IMR-90 (cell line): ENCODE measurements at regions not wholly inside any gene's neighbourhood (a gene's known extent, or its start where the extent isn't known, plus 50 kb on each side); places are given as distances from the start of the nearest gene placed in this dataset.
A peak's percentile ranks its signal among the peaks of the same experiment; 100 is the strongest.
"Not testable (repeated sequence)": the region's sequence is repeated elsewhere in the genome, so short reads cannot be mapped to it uniquely, and the experiment has no call there.

Source experiments
- ATAC-seq: fragments of 200-7000 bp; cut with Tn5 transposase; 2 replicates; pipeline ENCODE4 v1.9.1; 2020; ENCODE audit warnings: low read depth, mild to moderate bottlenecking, moderate library complexity
- BruUV-seq: library from RNA; stranded (reverse); fragments of 400-500 nt; replicated peaks from 2 replicates; lab custom pipeline; 2021; lab: Mats Ljungman, UMichigan
- CTCF ChIA-PET: fragments of 300-600 bp; formaldehyde crosslinking; extraction: SDS; loops from one replicate; lab custom pipeline; 2021; ENCODE audit warnings: antibody characterized with exemption; lab: Yijun Ruan, JAX
- POLR2A ChIA-PET: fragments of 300-600 bp; sonication (Branson Sonifier 250); formaldehyde crosslinking; loops from one replicate; lab custom pipeline; 2022; ENCODE audit warnings: antibody characterized with exemption; ENCODE audit not compliant: unreplicated experiment; lab: Charles Lee
- DNase-seq: peaks from one replicate; pipeline ENCODE4 v3.0.0; 2013
- H2AFZ ChIP-seq: replicated peaks from 2 replicates; pipeline ENCODE3; 2013; ENCODE audit warnings: low read length, mild to moderate bottlenecking; ENCODE audit not compliant: poor library complexity
- H2AK5ac ChIP-seq: 2 replicates; pipeline ENCODE4 v1.6.1; 2013; ENCODE audit warnings: low read depth, low read length, inconsistent platforms
- H2AK9ac ChIP-seq: replicated peaks from 2 replicates; pipeline ENCODE3; 2013; ENCODE audit warnings: mild to moderate bottlenecking, low read depth, low read length, moderate library complexity; ENCODE audit not compliant: poor library complexity
- H2BK120ac ChIP-seq: 2 replicates; pipeline ENCODE4 v1.6.1; 2013; ENCODE audit warnings: low read depth, low read length, inconsistent platforms
- H2BK15ac ChIP-seq: 3 replicates; pipeline ENCODE4 v1.6.1; 2013; ENCODE audit warnings: low read depth, low read length, inconsistent platforms
- H2BK20ac ChIP-seq: 2 replicates; pipeline ENCODE4 v1.6.1; 2013; ENCODE audit warnings: low read depth, mild to moderate bottlenecking, inconsistent platforms, low read length, moderate library complexity
- H2BK5ac ChIP-seq: 2 replicates; pipeline ENCODE4 v1.6.1; 2013; ENCODE audit warnings: mild to moderate bottlenecking, low read depth, low read length, inconsistent platforms; ENCODE audit not compliant: poor library complexity, severe bottlenecking
- H3K14ac ChIP-seq: replicated peaks from 2 replicates; pipeline ENCODE4 v1.6.1; 2013; ENCODE audit warnings: low read depth, low read length, inconsistent platforms
- H3K18ac ChIP-seq: 2 replicates; pipeline ENCODE4 v1.6.1; 2013; ENCODE audit warnings: low read depth, low read length, control low read depth
- H3K23ac ChIP-seq: 2 replicates; pipeline ENCODE4 v1.6.1; 2013; ENCODE audit warnings: low read depth, low read length, inconsistent platforms
- H3K27ac ChIP-seq: 2 replicates; pipeline ENCODE4 v1.5.1; 2013; ENCODE audit warnings: mild to moderate bottlenecking, control low read depth, low read length; ENCODE audit not compliant: insufficient read depth
- H3K27me3 ChIP-seq: 2 replicates; pipeline ENCODE4 v1.6.1; 2013; ENCODE audit warnings: low read length; ENCODE audit not compliant: control insufficient read depth, insufficient read depth
- H3K36me3 ChIP-seq: 2 replicates; pipeline ENCODE4 v1.6.1; 2013; ENCODE audit warnings: low read length, mixed read lengths; ENCODE audit not compliant: control insufficient read depth, insufficient read depth
- H3K4ac ChIP-seq: 2 replicates; pipeline ENCODE4 v1.6.1; 2013; ENCODE audit warnings: low read depth, low read length, inconsistent platforms
- H3K4me1 ChIP-seq: 2 replicates; pipeline ENCODE4 v1.6.1; 2013; ENCODE audit warnings: low read length, mixed read lengths; ENCODE audit not compliant: control insufficient read depth, insufficient read depth
- H3K4me2 ChIP-seq: 2 replicates; pipeline ENCODE4 v1.6.1; 2013; ENCODE audit warnings: low read depth, mild to moderate bottlenecking, control low read depth, low read length, moderate library complexity
- H3K4me3 ChIP-seq: 2 replicates; pipeline ENCODE4 v1.5.1; 2013; ENCODE audit warnings: low read depth, mild to moderate bottlenecking, control low read depth, low read length, moderate library complexity; ENCODE audit not compliant: insufficient read depth
- H3K56ac ChIP-seq: 2 replicates; pipeline ENCODE4 v1.6.1; 2013; ENCODE audit warnings: low read length, inconsistent platforms; ENCODE audit not compliant: insufficient read depth; ENCODE audit errors: extremely low read depth
- H3K79me1 ChIP-seq, 2 experiments: 2 replicates each; pipeline ENCODE4 v1.6.1; 2013; ENCODE audit warnings: low read length in 2 of 2, inconsistent platforms in 1 of 2, low read depth in 1 of 2
- H3K9ac ChIP-seq: 2 replicates; pipeline ENCODE4 v1.6.1; 2013; ENCODE audit warnings: low read depth, low read length, control low read depth
- H3K9me1 ChIP-seq: 2 replicates; pipeline ENCODE4 v1.6.1; 2013; ENCODE audit warnings: low read length, inconsistent platforms; ENCODE audit not compliant: insufficient read depth
- H3K9me3 ChIP-seq: 2 replicates; pipeline ENCODE4 v1.6.1; 2013; ENCODE audit warnings: low read length; ENCODE audit not compliant: control insufficient read depth, insufficient read depth
- H4K20me1 ChIP-seq: 2 replicates; pipeline ENCODE4 v1.6.1; 2013; ENCODE audit warnings: low read length, inconsistent platforms; ENCODE audit not compliant: insufficient read depth
- H4K5ac ChIP-seq: 2 replicates; pipeline ENCODE4 v1.6.1; 2013; ENCODE audit warnings: mild to moderate bottlenecking, low read depth, low read length, control low read depth
- H4K8ac ChIP-seq, 2 experiments: 2 replicates each; pipeline ENCODE4 v1.6.1; 2013; ENCODE audit warnings: low read depth in 2 of 2, low read length in 2 of 2, control low read depth in 1 of 2, inconsistent platforms in 1 of 2
- H4K91ac ChIP-seq: 2 replicates; pipeline ENCODE4 v1.6.1; 2013; ENCODE audit warnings: low read depth, low read length, inconsistent platforms; ENCODE audit not compliant: insufficient read depth
- MAFK ChIP-seq: IDR thresholded peaks from 2 replicates; pipeline ENCODE4 v1.6.1; 2012; ENCODE audit warnings: low read depth, low read length, improper control_type of control experiment
- WGBS, 2 experiments: methylation state at CpG; one replicate each; pipeline versions ENCODE4 v1.1.5 to v1.1.7; 2013; ENCODE audit warnings: missing lambda C conversion rate in 2 of 2; ENCODE audit not compliant: insufficient read length in 1 of 2; ENCODE audit errors: extremely low coverage in 2 of 2; 5-methylcytosine and 5-hydroxymethylcytosine counted together
- dilution Hi-C: fragments of 300-500 bp; cut with HindIII; formaldehyde crosslinking; loops from one replicate; pipeline ENCODE4 v1.14.3; 2018; ENCODE audit warnings: low sequenced_read_pairs; ENCODE audit not compliant: unreplicated experiment
- in situ Hi-C: fragments of 300-500 bp; cut with MboI; formaldehyde crosslinking; loops from 3 replicates; pipeline ENCODE4 v1.14.3; 2019; ENCODE audit warnings: low sequenced_read_pairs, inconsistent platforms, mixed read lengths
- intact Hi-C: fragments of 100-400 bp; cut with micrococcal nuclease; formaldehyde crosslinking; loops from 2 replicates; pipeline ENCODE4 v1.10.0; 2022

DNA sequence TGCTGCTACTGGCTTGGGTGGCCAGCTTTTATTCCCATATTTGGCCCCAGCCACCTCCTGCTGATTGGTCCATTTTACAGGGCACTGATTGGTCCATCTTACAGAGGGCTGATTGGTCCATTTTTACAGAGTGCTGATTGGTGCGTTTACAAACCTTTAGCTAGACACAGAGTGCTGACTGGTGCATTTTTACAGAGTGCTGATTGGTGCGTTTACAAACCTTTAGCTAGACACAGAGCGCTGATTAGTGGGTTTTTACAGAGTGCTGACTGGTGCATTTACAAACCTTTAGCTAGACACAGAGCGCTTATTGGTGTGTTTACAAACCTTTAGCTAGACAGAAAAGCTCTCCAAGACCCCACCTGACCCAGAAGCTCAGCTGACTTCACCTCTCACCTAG is 126.3 kb downstream of the POSTN start:
- H4K5ac ChIP-seq, H2AK9ac ChIP-seq, BruUV-seq, in situ Hi-C loops, H2BK20ac ChIP-seq, H3K4me3 ChIP-seq, H2BK120ac ChIP-seq, POLR2A ChIA-PET, H2BK15ac ChIP-seq, ATAC-seq, intact Hi-C loops, H3K18ac ChIP-seq, H4K91ac ChIP-seq, H2AK5ac ChIP-seq, H3K14ac ChIP-seq, H3K9me1 ChIP-seq, H4K8ac ChIP-seq, H4K20me1 ChIP-seq, H3K4ac ChIP-seq, H2BK5ac ChIP-seq, dilution Hi-C loops, H3K4me1 ChIP-seq, H3K36me3 ChIP-seq, DNase-seq, H3K9me3 ChIP-seq, H3K79me1 ChIP-seq, H2AFZ ChIP-seq, H3K9ac ChIP-seq, H3K27ac ChIP-seq, H3K56ac ChIP-seq, H3K4me2 ChIP-seq, CTCF ChIA-PET, H3K27me3 ChIP-seq, H3K23ac ChIP-seq: not testable (repeated sequence)
- peak; percentile 58 for TF ChIP-seq MAFK
- 100% methylated on average over 1 of the region's 4 CpGs; no CpG with 5 or more reads in 1 of the 2 experiments for WGBS, 2 experiments
